ENCODE measurements at regions not wholly inside any gene's neighbourhood (a gene's known extent, or its start where the extent isn't known, plus 50 kb on each side); places are given as distances from the start of the nearest gene placed in this dataset.

GRCh38 chr2:223654384-223654915 lies 52.3 kb upstream of the SCG2 start:
- Histone ChIP-seq H3K9ac (ENCODE audit: extremely low read depth, insufficient read length, low read length) (no peak overlapping the region), H3K4ac (ENCODE audit: low read depth, low read length) (no peak overlapping the region), H3K4me2 (ENCODE audit: insufficient read depth, insufficient read length, low read length) (no peak overlapping the region), H3T11ph (ENCODE audit: low read length) (no peak overlapping the region), H2BK5ac (ENCODE audit: insufficient read length, low read length) (no peak overlapping the region), H3K56ac (ENCODE audit: insufficient read length, low read depth, low read length) (no peak overlapping the region), H2BK15ac (ENCODE audit: low read depth, low read length) (no peak overlapping the region), H4K5ac (ENCODE audit: insufficient read length, low read depth, low read length) (no peak overlapping the region), H2BK12ac (ENCODE audit: insufficient read length, low read depth, low read length) (no peak overlapping the region), H3K18ac (ENCODE audit: insufficient read length, low read depth, low read length) (no peak overlapping the region), H3K4me1 (ENCODE audit: insufficient read depth, low read length) (no peaks in the 10 kb centered on the region), H2AFZ (ENCODE audit: low read length) (no peak overlapping the region), H4K8ac (replicated peaks; ENCODE audit: insufficient read length, low read depth, low read length) (no peak overlapping the region), H4K20me1 (ENCODE audit: control insufficient read depth, insufficient read depth, insufficient read length) (no peaks in the 10 kb centered on the region), H2AK5ac (ENCODE audit: insufficient read length, low read length) (no peak overlapping the region), H2BK20ac (ENCODE audit: low read depth, low read length, poor library complexity, severe bottlenecking) (no peak overlapping the region), H4K91ac (ENCODE audit: insufficient read length, low read depth, low read length) (no peak overlapping the region), H3K79me2 (ENCODE audit: insufficient read depth, low read length) (no peaks in the 10 kb centered on the region), H3K23me2 (ENCODE audit: insufficient read length, low read depth, low read length, poor library complexity, severe bottlenecking) (no peaks in the 10 kb centered on the region), H3K9me3 (ENCODE audit: control insufficient read depth, low read depth, low read length) (no peaks in the 10 kb centered on the region), H2BK120ac (ENCODE audit: low read depth, low read length, poor library complexity, severe bottlenecking) (no peak overlapping the region), H3K79me1 (ENCODE audit: insufficient read depth, low read depth, low read length, poor library complexity, severe bottlenecking) (no peaks in the 10 kb centered on the region), H3K23ac (ENCODE audit: insufficient read length, low read depth, low read length) (no peak overlapping the region), H3K27ac (ENCODE audit: insufficient read length, low read depth, low read length) (no peak overlapping the region), H3K14ac (ENCODE audit: insufficient read depth, low read length) (no peak overlapping the region), H3K27me3 (ENCODE audit: insufficient read depth, low read length) (no peaks in the 10 kb centered on the region)
- Mint-ChIP-seq H3K9me3 (peaks cover 8% of the 10 kb centered on the region in 2 experiments; a peak in 4 of 5 replicates), H3K27me3 (ENCODE audit: low read depth) (no peaks in the 10 kb centered on the region), H3K4me1 (peaks cover 5 to 11% of the 10 kb centered on the region in 2 experiments), H3K27ac (no peak overlapping the region; a peak in 1 of 7 replicates), H3K4me3 (no peak overlapping the region), H3K36me3 (ENCODE audit: insufficient read depth in 1 of 3, low read depth in 3 of 3) (peaks cover 8 to 18% (median 11%) of the 10 kb centered on the region in 3 experiments; a peak in 6 of 7 replicates)
- no peak for TF ChIP-seq CTCF (conservative IDR thresholded peaks at IDR 0.05)
- no peak for DNase-seq
- no CpG with 5 or more reads among the region's 6 CpGs for WGBS (ENCODE audit: extremely low coverage, insufficient read length, low lambda C conversion rate)

All from H9 (cell line).